OCI-LY3 (cell line): ENCODE measurements at regions not wholly inside any gene's neighbourhood (a gene's known extent, or its start where the extent isn't known, plus 50 kb on each side); places are given as distances from the start of the nearest gene placed in this dataset.

Experiments
- EZH2phosphoT487 ChIP-seq: fragments of 200-600 bp; shearing (Covaris generic); IDR thresholded peaks from 2 replicates; pipeline ENCODE4 v1.6.1; 2018; ENCODE audit warnings: antibody characterized with exemption, mixed run types, low read depth
- TF ChIP-seq, protein P1 (sequence below): fragments of 200-600, 300-600 bp; sonication (generic); IDR thresholded peaks from 2 replicates; pipeline ENCODE4 v1.5.1; 2014; ENCODE audit warnings: antibody characterized with exemption, low read length, low read depth

GRCh38 chr3:55413236-55413635 lies 73.9 kb downstream of the WNT5A start:
- TF ChIP-seq, protein P1, sequence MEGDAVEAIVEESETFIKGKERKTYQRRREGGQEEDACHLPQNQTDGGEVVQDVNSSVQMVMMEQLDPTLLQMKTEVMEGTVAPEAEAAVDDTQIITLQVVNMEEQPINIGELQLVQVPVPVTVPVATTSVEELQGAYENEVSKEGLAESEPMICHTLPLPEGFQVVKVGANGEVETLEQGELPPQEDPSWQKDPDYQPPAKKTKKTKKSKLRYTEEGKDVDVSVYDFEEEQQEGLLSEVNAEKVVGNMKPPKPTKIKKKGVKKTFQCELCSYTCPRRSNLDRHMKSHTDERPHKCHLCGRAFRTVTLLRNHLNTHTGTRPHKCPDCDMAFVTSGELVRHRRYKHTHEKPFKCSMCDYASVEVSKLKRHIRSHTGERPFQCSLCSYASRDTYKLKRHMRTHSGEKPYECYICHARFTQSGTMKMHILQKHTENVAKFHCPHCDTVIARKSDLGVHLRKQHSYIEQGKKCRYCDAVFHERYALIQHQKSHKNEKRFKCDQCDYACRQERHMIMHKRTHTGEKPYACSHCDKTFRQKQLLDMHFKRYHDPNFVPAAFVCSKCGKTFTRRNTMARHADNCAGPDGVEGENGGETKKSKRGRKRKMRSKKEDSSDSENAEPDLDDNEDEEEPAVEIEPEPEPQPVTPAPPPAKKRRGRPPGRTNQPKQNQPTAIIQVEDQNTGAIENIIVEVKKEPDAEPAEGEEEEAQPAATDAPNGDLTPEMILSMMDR = no peak
- no peak for TF ChIP-seq EZH2phosphoT487
